D721Med (cell line): ENCODE measurements at regions not wholly inside any gene's neighbourhood (a gene's known extent, or its start where the extent isn't known, plus 50 kb on each side); places are given as distances from the start of the nearest gene placed in this dataset.

Source experiments
- DNase-seq: peaks from one replicate; pipeline ENCODE4 v3.0.0; 2011; ENCODE audit warnings: low spot score; ENCODE audit not compliant: insufficient read length
- FAIRE-seq: peaks from 2 replicates; lab custom pipeline; 2011; peaks lifted over from hg19 to GRCh38; lab: Jason Lieb, UNC
- CTCF ChIP-seq: IDR thresholded peaks from 2 replicates; pipeline ENCODE4 v1.5.1; 2012; ENCODE audit warnings: mild to moderate bottlenecking, control low read depth; ENCODE audit not compliant: insufficient read depth; ENCODE audit errors: missing control alignments

GRCh38 chrX:18016941-18017340 lies 155.8 kb upstream of the RAI2 start:
- no peak for TF ChIP-seq CTCF
- DNase-seq (no peak), FAIRE-seq (no peak)

GRCh38 chrX:18010253-18010652 lies 149.2 kb upstream of the RAI2 start:
- DNase-seq (no peak), FAIRE-seq (no peak)
- TF ChIP-seq CTCF = no peak

GRCh38 chrX:18003876-18004275 lies 142.8 kb upstream of the RAI2 start:
- DNase-seq (no peak), FAIRE-seq (no peak)
- no peak for TF ChIP-seq CTCF

- no peak for DNase-seq
- no peak for TF ChIP-seq CTCF
- FAIRE-seq = no peak
Observed at GRCh38 chrX:18002791-18003190, 141.7 kb upstream of the RAI2 start.

- FAIRE-seq = no peak
- no peak for DNase-seq
- TF ChIP-seq CTCF = no peak
Observed at GRCh38 chrX:17994429-17994828, 133.3 kb upstream of the RAI2 start.

- FAIRE-seq (no peak), DNase-seq (no peak)
- no peak for TF ChIP-seq CTCF
Observed at GRCh38 chrX:17993062-17993461, 132.0 kb upstream of the RAI2 start.

- DNase-seq (no peak), FAIRE-seq (no peak)
- no peak for TF ChIP-seq CTCF
Observed at GRCh38 chrX:17990532-17990931, 129.4 kb upstream of the RAI2 start.
